ENCODE measurements at regions not wholly inside any gene's neighbourhood (a gene's known extent, or its start where the extent isn't known, plus 50 kb on each side); places are given as distances from the start of the nearest gene placed in this dataset.

DNA sequence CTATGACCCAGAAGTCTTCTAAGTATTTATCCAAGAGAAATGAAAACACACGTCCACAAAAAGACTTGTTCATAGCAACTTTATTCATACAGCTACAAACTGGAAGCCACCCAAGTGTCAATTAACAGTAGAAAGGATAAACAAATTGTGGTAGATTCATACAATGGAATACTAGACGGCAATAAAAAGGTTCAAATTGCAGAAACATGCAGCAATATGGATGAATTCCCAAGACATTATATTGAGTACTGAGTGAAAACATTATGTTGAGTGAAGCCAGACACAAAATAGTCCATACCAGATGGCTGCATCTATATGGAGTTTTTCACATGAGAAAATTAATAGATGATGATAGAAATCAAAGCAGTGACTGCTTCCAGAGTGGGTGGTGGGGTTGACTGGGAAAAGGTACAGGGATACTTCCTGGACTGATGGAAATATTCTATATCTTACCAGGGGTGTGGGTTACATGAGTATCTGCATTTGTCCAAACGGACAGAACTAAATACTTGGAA is 292.0 kb downstream of the FGFR2 start:
- TF ChIP-seq POLR2A (IDR thresholded peaks at IDR 0.05), result no peak
- TF ChIP-seq, protein P1, sequence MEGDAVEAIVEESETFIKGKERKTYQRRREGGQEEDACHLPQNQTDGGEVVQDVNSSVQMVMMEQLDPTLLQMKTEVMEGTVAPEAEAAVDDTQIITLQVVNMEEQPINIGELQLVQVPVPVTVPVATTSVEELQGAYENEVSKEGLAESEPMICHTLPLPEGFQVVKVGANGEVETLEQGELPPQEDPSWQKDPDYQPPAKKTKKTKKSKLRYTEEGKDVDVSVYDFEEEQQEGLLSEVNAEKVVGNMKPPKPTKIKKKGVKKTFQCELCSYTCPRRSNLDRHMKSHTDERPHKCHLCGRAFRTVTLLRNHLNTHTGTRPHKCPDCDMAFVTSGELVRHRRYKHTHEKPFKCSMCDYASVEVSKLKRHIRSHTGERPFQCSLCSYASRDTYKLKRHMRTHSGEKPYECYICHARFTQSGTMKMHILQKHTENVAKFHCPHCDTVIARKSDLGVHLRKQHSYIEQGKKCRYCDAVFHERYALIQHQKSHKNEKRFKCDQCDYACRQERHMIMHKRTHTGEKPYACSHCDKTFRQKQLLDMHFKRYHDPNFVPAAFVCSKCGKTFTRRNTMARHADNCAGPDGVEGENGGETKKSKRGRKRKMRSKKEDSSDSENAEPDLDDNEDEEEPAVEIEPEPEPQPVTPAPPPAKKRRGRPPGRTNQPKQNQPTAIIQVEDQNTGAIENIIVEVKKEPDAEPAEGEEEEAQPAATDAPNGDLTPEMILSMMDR (IDR thresholded peaks at IDR 0.05), result no peak

Measured in thyroid gland (tissue), 4 donors.